ENCODE measurements at regions not wholly inside any gene's neighbourhood (a gene's known extent, or its start where the extent isn't known, plus 50 kb on each side); places are given as distances from the start of the nearest gene placed in this dataset.

GRCh38 chr10:28952523-28952922, 275.2 kb downstream of the BAMBI start:
- intact Hi-C loops (cut with micrococcal nuclease) = no loop called here

- intact Hi-C loops (cut with micrococcal nuclease) = no loop called here
These were observed 276.9 kb downstream of the BAMBI start for GRCh38 chr10:28954211-28954610.

GRCh38 chr10:28958468-28958867, 281.1 kb downstream of the BAMBI start:
- intact Hi-C loops (cut with micrococcal nuclease) = no loop called here

- intact Hi-C loops (cut with micrococcal nuclease) = no loop called here
These were observed 282.7 kb downstream of the BAMBI start for GRCh38 chr10:28959850-28960501.

- intact Hi-C loops (cut with micrococcal nuclease) = no loop called here
These were observed 285.4 kb downstream of the BAMBI start for GRCh38 chr10:28962768-28963167.

- intact Hi-C loops (cut with micrococcal nuclease) = no loop called here
These were observed 286.4 kb downstream of the BAMBI start for GRCh38 chr10:28963539-28964221.

GRCh38 chr10:28965937-28966336, 288.6 kb downstream of the BAMBI start:
- intact Hi-C loops (cut with micrococcal nuclease) = no loop called here

- intact Hi-C loops (cut with micrococcal nuclease) = no loop called here
These were observed 289.7 kb downstream of the BAMBI start for GRCh38 chr10:28967031-28967430.

GRCh38 chr10:28969413-28969812, 292.1 kb downstream of the BAMBI start:
- intact Hi-C loops (cut with micrococcal nuclease) = no loop called here

- intact Hi-C loops (cut with micrococcal nuclease) = no loop called here
These were observed 292.9 kb downstream of the BAMBI start for GRCh38 chr10:28970231-28970630.

- intact Hi-C loops (cut with micrococcal nuclease) = no loop called here
These were observed 293.9 kb downstream of the BAMBI start for GRCh38 chr10:28971255-28971654.

GRCh38 chr10:28971764-28972163, 294.4 kb downstream of the BAMBI start:
- intact Hi-C loops (cut with micrococcal nuclease) = no loop called here

- intact Hi-C loops (cut with micrococcal nuclease) = no loop called here
These were observed 296.1 kb downstream of the BAMBI start for GRCh38 chr10:28973309-28973972.

- intact Hi-C loops (cut with micrococcal nuclease) = no loop called here
These were observed 298.7 kb downstream of the BAMBI start for GRCh38 chr10:28975891-28976531.

- intact Hi-C loops (cut with micrococcal nuclease) = no loop called here
These were observed 300.2 kb downstream of the BAMBI start for GRCh38 chr10:28977518-28977917.

GRCh38 chr10:28980264-28980663, 302.9 kb downstream of the BAMBI start:
- intact Hi-C loops (cut with micrococcal nuclease) = no loop called here

GRCh38 chr10:28981007-28981406, 303.7 kb downstream of the BAMBI start:
- intact Hi-C loops (cut with micrococcal nuclease) = no loop called here

- intact Hi-C loops (cut with micrococcal nuclease) = no loop called here
These were observed 305.7 kb downstream of the BAMBI start for GRCh38 chr10:28982974-28983373.

GRCh38 chr10:28983799-28984198, 305.1 kb upstream of the LYZL1 start:
- intact Hi-C loops (cut with micrococcal nuclease) = no loop called here

- intact Hi-C loops (cut with micrococcal nuclease) = no loop called here
These were observed 304.4 kb upstream of the LYZL1 start for GRCh38 chr10:28984431-28984830.

- intact Hi-C loops (cut with micrococcal nuclease) = no loop called here
These were observed 303.6 kb upstream of the LYZL1 start for GRCh38 chr10:28985137-28985885.
